ENCODE measurements at regions not wholly inside any gene's neighbourhood (a gene's known extent, or its start where the extent isn't known, plus 50 kb on each side); places are given as distances from the start of the nearest gene placed in this dataset.

DNA sequence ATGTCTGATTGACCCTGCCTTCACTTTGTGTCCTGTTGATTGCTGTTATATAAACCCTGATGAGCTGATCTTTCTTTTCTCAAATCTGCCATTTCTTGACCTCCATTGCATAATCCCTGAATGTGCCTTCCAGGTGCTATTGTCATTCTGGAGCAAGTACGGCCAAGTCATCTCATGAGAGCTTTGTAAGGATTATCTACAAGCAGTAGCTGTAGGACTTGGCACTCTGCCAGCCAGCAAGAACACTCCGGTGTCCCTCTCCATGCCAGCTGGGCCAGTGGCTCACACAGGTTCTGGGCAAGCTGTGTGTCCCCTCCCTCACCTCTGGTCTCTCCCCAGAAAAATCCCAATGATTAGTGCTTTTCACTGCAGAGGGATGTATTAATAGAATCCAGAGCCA, 348.1 kb downstream of the FOXO1 start:
- no peak for DNase-seq

DNA sequence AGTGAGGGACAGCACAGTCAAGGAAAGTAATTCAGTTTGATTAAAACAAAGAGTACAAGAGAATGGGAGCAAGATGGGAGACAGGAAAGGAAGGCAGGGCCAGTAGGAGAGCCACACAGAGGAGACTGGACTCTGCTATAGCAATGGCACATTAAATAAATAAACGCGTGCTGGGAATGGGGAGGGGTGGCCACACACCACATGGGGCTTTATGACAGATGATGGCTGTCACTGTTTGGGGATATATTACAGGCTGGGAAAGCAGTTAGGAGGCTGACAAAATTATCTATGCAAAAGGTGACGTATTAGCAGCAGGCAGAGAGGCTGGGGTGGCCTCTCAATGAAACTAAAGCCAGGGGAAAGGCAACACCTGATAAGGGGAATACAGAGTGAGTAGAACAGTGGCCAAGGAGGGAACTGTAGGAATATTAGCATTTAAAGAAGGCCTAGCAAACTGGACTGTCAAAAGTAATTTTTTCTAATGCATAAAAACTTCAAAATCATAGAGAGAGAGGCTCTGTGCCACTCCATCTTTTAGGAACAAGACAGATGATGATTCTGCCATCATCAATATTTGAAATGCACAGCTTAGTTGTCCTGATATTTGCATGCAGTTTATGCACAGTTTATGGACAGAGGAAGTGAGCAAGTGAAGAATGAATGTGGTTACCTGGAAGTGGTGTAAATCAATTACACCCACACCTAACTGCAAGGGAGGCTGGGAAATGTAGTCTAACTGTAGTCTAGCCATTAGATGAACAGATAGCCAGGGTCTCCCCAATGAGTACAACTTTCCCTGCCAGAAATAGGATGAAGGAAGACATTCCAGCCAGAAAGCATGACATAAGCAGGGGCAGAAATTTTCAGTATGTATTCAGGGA, 346.5 kb downstream of the FOXO1 start:
- no peak for DNase-seq

DNA sequence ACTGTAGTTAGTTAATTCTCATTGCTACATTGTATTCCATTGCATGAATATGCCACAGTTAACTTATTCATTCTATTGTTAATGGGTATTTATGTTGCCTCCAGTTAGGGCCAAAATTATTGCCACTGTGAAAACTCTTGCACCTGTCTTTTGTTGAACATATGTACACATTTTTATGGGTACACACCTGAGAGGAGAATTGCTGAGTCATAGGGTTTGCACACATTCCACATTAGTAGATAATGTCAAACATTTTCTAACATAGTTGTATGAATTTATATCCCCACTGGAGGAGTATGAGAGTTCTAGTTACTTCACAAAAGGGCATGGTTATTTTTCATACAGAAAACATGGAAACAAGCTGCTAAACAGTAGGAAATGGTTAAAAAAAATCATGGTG, 338.4 kb downstream of the FOXO1 start:
- DNase-seq, result no peak

DNA sequence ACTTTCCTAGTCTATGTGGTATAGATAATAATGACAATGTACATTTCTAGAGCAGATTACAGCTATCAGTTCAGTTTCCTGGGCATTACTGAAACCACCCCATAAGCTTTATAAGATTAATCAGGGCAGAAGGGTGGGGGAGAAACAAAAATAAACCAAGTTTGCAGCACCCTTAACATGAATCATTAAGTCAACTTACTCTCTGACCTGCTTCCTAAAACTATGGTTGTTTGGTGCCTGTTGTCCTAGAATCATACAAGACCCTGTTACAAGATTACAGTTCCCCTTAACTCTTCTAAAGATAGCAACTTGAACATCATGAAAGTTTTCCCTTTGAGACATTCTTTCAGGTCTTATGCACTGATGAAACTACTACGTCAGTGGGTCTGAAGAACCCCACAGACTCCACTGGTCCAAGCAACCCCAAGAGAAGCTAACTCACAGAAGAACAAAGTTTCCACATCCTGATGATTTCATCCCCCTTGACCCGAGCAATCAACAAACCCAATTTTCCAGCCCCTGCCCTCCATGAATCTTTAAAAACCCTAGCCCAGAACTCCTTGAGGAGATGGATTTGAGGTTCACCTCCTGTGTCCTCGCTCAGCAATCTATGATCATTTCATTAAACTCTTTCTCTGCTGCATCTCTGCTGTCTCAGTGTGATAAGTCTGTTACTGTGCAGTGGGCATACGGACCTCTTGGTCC, 336.5 kb downstream of the FOXO1 start:
- no peak for DNase-seq

DNA sequence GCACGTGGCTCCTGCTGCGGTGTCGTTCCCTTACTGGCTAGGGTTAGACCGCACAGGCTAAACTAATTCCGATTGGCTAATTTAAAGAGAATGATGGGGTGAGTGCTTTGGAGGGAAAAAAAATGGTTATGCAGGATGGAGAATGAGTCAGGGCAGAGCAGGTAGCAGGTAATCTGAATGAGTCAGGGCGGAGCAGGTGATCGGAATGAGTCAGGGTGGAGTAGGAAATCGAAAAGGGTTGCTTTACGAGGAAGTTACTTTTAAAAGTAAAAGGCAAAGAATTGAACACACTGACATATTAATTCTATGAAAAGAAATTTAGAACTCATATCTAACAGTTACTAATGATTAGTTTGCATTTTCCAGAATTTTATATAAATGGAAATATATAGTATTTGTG, 335.5 kb downstream of the FOXO1 start:
- no peak for DNase-seq

DNA sequence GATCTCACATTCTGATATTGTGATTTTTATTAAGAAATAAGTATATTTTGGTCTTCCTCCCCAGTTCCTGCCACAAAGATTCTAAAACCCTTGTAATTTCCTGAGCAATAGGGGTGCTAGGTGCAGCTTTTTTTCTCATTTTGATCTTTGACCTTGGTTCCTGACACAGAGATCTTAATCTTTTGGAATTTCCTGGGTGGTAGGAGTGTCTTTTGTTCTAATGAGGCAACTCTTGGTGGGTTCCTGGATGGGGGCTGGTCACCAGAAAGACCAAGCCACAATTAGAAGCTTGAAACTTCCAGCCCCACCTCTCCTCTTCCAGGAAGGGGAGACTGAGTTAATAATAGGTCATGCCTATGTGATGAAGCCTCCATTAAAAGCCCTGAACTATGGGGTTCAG, 334.6 kb downstream of the FOXO1 start:
- DNase-seq, result no peak

DNA sequence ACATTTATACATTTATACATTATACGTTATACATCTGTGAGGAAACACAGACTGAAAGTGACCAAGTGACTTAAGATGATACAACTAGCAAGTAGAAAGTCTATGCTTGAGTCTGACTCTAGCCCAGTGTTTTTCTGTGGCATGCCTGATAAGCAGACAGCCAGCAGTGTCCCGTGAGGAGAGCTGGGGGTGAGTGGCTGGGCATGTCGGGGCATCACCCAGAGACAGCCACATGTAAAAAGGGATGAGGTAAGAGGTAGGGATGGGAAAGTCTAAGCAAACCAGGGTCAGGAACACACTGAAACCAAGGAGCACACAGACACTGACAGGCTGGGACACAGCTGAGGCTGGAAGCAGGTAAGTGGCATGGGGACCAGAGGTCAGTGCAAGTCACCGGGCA, 333.2 kb downstream of the FOXO1 start:
- DNase-seq, result no peak

DNA sequence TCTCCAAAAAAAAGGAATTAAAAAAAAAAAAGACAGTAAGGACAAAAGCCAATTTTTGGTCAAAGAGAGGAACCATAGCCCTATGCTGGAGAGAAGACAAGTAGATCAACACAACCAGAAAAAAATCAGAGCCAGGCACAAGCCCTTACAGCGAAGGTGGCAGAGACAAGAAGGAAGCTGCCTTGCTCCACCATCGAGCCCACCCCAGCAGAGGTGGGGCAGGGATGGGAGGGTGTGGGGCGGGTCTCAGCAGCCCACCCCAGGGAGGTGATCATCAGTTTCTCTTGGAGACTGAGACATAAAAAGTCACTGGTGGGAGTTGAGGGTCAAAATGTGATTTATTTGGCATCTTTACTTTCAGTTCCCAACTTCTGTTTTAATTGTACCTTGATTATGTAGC, 332.4 kb downstream of the FOXO1 start:
- DNase-seq, result no peak

DNA sequence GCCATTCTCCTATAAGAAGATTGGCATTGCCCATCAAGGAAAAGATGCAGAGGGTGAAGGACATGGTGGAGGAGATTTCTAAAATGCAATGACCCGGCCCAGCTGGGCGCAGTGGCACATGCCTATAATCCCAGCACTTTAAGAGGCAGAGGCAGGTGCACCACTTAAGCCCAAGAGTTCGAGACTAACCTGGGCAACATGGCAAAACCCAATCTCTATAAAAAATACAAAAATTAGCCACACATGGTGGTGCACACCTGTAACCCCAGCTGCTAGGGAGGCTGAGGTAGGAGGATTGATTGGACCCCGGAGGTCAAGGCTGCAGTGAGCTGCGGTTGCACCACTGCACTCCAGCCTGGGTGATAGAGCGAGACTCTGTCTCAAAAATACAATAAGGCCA, 331.8 kb downstream of the FOXO1 start:
- no peak for DNase-seq

DNA sequence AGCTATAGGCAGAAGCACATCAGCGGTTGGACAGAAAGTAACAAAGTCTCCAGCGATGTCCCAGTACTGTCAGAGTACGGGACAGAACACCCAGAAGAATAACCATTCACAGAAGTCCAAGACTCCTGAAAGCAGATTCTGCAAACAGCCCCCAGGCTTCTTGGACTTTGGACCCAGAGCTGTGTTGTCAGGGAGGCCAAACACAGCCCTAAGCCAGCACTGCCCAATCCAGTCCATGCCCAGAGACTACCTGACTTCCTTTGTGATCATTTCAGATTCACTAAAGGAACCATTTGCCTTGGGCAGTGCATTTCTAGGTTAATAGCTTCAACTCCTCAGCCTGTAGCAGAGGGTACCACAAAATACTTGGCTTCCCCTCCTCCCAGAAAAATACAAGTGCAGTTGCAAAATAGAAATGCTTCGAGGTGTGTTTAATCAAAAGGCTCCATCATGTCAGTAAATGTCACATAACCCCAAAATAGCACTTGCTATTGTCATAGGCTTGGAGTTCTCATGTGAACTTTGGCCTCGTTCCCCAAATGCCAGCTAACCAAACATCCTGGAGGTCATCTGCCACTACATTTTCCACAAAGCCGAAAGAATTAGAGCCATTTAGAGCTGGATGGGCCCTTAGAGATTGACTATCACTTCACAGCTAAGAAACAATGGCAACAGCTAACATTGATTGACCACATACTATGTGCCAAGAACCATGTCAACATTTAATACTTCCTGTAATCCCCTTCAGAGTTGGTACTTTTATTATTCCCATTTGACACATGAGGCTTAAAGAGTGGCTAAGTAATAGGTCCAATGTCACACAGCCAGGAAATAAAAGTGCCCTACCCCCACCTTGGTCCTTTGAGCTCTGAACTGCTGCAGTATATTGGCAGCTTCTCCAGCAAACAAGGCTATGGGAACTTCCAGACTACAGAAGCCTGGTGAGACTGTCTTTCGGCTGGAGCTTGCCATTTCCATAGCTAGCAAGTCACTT, 329.9 kb downstream of the FOXO1 start:
- no peak for DNase-seq

DNA sequence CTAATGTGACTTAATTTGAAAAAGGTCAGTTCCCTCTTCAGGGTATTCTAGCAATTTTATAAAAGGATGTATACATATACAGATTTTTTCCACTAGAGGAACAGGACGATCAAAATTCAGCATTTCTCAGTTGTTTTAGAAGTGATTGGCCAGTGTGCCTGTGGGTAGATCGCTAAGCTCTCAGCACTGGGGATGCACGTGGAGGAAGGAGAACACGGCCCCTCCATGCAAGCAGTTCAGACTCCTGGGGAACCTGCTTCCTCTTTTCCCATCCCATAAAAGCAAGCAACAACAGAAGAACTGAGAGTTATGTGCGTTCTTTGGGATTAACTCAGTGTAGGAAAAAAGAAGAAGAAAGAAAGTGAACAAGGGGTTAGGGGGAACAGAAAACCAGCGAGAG, 328.8 kb downstream of the FOXO1 start:
- DNase-seq, result no peak

DNA sequence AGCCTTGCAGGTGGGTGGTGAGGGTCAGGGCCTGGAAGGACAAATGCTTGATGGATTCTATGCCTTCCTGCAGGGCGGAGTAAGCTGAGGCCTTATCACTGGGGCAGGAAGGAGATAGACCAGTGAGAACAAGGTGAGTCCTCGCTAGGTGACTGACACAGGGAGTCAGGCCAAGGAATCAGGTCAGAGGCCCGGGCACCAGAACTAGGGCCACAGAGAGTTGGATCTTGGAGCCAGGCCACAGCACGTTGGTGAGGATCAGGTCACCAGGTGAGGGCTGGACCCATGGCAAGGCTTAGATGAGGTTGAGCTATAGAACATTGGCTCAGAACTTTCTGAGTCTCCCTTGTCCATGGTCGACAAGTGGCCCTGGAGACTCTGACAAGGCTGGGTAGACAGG, 328.2 kb downstream of the FOXO1 start:
- no peak for DNase-seq

DNA sequence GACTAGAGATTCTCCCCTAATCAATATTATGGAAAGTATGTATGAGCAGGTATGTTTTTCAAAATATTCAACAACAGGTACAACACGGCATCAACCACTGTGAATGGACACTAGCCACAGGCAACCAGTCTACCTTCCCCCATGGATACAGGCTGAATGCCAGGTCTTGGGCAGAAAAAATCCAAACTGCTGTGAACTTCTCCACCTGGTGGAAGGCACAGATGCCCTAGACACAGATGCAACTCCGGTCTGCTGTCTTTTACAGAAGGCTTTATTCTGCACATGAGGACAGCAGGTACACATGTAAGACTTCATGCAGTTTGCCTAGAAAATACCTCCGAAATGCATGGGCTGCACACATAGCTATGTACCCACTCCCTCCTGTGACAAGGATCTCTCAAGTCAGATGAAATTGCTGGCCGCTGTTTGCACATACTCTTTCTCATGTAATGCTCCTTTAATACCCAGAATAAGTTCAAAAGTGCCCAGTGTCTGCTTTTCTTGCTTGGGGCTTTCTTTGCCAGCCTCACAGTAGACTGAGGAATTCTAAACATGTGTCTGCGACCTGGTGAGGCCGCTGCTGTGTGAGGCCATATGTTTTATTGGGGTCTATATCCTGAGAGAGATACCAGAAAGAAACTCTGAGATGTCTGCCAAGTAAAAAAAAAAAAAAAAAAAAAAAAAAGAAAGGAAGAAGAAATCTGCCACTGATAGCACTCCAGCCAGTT, 325.9 kb downstream of the FOXO1 start:
- no peak for DNase-seq

DNA sequence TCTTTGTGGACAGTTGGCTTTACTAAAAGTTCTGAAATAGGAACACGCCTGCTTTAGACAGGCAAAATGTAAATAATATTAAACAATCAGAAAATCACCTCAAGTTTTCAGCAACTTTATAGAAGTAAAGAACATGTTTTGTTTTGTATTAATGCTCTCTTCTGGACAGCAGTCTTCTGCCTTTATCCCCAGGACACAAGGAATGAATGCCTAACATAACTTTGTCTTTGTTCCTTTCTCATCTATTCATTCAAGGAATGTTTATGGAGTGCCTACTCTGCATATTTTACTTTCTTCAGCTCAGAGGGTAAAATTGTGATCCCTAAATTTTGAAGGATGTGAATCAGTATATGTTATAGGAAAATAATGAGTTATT, 325.4 kb downstream of the FOXO1 start:
- DNase-seq, result no peak

DNA sequence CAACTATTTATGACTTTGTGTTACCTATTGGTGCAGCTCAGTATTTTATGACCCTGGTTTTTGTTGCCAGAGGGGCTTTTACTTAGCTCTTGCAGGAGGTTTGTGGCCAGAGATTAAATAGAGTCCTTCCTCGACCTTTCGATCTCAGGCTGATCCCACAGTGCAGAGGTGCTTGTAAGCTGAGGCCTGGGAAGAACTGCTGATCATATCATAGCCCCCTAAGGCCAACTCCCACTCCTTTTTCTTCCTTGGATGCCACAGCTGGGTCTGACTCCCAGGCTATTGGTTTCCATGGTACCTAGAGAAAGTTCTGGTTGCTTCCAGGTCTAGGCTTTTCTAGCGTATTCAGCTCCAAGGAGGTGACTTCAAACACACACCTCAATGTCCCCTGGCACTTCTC, 324.9 kb downstream of the FOXO1 start:
- no peak for DNase-seq

DNA sequence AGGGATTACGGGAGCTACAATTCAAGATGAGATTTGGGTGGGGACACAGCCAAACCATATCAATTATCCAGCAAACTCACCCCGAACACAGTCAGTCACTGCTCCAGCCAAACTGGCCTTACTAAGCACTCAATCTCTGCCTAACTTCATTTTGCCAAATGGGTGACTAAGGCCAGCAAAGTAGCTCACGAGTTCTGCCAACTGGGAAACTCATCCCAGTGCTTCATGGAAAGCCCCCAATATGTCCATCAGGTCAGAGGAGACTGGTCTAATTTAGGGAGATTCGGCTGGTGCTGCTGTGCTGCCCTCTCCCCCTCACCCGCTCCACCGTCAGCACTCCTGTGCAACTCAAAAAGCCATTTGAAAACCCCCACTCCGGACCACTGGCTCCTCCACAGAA, 324.0 kb downstream of the FOXO1 start:
- no peak for DNase-seq

DNA sequence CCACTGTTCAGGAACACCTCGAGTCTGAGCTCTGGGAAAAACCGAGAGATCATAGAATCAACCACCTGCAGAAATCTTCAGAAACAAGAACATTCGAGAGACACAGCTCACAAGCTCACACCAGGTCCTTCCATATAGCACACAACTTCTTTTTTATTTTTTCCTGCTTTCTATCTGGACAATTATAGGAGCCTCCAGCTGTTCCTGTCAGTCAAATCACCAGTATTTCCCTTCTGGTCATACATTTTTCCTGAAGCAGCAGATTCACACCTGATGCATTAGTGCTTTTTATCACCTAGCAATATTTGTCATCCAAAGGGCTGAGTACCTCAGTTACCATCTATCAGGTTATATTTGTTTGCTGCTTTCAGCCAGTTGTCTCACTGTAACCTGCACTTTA, 323.5 kb downstream of the FOXO1 start:
- no peak for DNase-seq

DNA sequence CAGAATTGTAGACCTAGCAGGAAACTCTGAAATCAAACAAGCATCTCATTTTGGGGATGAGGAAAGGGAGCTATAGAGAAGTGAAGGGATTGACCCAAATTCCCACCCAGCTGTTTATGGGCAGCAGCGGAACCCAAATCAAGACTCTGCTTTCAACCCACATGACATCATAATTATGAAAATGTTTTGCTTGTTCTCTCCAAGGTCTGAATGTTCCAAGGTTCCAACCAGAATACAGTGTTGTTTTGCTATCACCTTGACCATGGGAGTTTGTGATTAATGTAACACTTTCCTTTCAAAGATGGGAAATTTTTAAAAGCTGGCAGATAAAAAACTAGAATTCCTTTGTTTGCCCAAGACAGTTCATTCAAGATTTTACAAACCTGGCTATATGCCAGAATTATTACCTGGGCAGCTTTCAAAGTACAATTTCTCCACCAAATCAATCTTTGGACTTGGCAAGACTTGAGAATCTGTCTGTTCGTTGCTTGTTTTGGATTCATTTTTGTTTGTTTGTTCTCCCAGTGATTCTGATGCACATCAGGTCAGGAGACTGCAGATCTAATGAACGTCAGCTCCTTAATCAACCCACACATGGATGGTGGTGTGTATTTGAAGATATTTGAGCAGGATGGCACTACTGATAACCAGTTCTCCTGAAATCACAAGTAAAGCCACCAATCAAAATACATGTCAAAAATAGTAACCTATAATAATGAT, 322.7 kb downstream of the FOXO1 start:
- no peak for DNase-seq

DNA sequence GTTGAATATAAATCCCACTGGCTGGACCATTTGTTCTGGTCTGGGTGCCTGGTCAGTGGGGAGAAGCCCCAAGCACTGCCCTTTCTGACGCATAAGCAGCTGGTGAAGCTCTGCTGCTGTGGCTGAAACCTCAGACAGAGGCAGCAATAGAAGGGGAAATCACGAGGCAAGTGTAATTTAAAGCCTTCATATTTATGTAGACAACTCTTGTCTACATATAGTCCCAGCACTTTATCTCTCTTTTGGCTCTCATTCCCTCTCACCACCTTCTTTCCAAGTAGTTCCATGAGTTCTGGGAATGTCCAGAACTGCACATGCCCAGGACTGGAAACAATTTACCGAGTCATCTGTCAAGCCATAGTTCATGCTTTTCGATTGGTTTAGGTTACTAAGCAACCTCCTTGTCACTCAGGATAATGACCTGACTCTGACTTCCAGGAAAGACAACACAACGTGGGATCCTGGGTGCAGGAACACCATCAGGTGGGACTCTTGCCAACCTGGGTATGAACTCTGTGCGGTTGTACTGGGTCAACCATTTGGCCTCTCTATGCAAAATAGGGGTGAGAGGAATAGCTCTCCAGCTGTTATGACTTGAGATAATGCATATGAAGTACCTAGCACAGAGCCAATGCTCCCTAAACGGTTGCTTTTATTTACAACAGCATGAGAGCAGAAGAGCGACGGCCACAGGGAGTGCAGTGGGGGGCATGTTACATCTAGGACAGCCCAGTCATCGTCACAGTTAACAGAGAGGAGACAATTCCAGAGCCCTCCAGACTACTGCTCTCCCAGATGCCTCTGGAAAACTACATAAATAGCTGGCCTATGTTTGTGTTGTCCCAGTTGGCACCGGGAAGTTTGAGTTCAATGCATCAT, 321.9 kb downstream of the FOXO1 start:
- DNase-seq, result no peak

DNA sequence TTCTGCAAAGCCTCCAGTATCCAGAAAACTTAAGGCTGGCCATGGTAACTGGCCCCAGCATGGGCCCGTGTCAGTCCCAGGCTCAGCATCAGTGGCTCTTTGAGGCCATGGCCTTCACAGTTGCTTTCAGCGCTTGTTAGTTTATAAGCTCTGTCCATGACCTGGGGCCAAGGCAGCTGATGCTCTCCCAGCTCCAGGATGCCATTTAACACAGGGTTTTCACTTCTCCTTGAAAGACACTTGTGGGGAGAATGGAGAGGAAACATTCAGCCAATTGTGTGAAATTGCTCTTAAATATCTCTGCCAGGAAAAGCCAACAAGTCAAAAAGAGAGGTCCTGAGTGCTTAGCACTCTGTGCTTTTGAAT, 321.3 kb downstream of the FOXO1 start:
- no peak for DNase-seq

All from NCI-H510A treated with DMSO at 0.1 percent for 48 hours (cell line).